Astrocyte of the spinal cord (primary cell): ENCODE measurements at regions not wholly inside any gene's neighbourhood (a gene's known extent, or its start where the extent isn't known, plus 50 kb on each side); places are given as distances from the start of the nearest gene placed in this dataset.
"Not testable (repeated sequence)": the region's sequence is repeated elsewhere in the genome, so short reads cannot be mapped to it uniquely, and the experiment has no call there.

ENCODE experiments used
- DNase-seq: peaks from one replicate; pipeline ENCODE4 v3.0.0; 2011; ENCODE audit warnings: low read depth, low spot score
- H3K4me3 ChIP-seq: 2 replicates; pipeline ENCODE4 v1.5.1; 2011; ENCODE audit warnings: low read depth, mild to moderate bottlenecking, low read length, moderate library complexity
- in situ Hi-C: cut with HindIII; loops from 2 replicates; pipeline ENCODE4 v1.10.0; 2017; ENCODE audit warnings: low sequenced_read_pairs

DNA sequence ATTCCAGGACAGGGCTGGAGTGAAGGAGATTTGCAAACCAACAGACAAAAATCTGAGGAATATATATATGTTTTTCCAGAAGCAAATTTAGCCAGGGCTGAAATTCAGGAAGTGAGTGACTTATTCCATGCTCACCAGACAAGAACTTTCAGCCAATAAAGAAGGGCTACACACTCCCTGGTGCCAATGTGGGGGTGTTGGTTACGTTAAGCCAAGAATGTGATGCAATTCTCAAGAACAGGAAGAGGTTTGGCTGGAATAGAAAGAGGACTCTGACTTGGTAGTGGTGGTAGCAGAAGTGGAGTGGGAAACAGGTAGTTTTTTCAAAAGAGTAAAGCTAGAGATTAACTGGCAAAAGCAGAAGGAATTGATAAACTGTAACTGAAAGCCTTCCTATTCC, 80.6 kb upstream of the NOTCH2NLA start:
- H3K4me3 ChIP-seq, DNase-seq, in situ Hi-C loops: not testable (repeated sequence)

DNA sequence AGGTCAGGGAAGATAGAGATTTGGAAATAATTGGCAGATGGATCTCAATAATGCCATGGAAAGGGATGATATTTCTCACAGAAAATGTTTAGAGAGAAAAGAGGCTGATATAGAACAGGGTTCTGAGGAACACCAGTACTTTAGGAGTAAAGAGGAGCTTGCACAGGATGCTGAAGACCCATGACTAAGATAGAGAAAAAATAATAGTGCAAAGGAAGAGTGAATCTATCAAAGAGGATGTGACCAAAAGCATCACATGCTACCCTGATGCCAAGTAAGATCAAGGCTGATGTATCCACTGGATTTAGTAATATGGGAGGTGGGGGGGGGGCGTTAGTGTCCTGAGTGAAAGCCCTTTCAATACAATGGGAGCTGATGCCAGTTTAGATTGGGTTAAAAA, 80.1 kb upstream of the NOTCH2NLA start:
- in situ Hi-C loops, H3K4me3 ChIP-seq, DNase-seq: not testable (repeated sequence)

DNA sequence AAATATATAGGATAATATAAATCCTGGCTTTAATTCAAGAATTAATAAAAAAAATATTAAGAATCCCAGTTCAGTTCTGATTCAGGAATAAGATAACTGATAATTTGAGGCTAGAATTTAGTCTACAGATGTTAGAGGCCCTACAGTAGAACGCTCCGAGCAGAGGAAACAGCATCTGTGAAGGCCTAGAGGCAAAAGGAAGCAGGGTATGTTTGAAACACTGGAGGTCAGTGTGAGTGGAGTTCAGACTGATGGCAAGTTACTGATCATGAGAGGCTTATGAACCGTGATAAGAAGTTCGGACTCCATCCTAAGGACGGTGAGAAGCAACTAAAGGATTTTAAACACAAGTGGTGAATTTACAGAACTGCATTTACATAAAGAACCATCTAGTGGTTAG, 79.3 kb upstream of the NOTCH2NLA start:
- DNase-seq, in situ Hi-C loops, H3K4me3 ChIP-seq: not testable (repeated sequence)

DNA sequence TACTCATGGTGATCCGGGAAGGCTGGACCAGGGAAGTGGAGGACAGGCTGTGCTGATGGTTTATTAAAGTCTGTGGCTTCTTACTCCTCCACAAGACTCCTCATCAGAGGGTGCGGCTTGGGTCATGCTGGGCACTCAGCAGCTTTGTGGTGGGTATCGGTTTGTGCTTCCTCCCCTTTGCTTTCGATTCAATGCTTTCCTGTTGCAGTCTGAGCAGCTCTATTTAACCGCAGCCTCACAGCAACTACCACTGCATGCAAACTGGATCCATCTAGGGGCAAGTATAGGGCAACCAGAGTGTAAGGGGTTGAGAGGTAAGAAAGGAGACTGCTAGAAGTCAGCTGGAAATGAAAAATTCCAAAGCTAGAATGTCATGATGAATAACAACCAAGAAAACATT, 78.8 kb upstream of the NOTCH2NLA start:
- in situ Hi-C loops, H3K4me3 ChIP-seq, DNase-seq: not testable (repeated sequence)

DNA sequence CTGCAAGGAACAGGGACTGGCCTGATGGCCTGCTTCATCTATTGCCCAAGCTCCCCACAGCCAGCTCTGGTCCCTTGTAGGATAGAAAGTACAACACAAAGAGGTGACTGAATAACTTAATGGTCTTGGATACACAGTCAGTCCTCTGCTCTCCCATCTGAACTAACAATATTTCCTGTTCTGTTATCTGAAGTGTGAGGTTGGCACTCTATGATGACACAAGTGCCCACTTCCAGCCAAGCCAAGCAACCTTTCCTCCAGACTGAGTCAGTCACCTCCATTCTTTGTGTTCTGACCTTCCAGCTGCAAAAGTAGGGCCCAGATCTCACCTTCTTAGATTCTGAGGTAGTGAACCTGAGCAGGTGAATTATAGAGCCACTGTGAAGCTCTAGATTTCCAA, 77.8 kb upstream of the NOTCH2NLA start:
- DNase-seq, H3K4me3 ChIP-seq, in situ Hi-C loops: not testable (repeated sequence)

DNA sequence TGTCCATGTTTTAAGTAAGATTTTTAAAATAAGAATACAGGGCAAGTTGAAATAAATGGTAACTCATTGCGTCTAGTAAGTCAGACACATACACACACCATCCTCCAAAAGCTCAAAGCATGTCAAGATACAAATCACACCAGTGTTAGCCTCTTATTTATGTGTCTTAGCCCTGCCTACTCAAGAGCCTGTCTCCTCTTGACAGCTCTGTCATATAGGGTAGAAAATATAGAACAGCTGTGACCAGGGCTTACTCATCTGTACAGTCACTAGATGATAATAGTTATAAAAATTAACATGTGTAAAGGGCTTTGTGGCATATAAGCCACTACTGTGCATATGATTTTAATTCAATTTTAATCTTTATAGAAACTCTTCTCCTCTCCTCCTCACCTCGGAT, 76.6 kb upstream of the NOTCH2NLA start:
- H3K4me3 ChIP-seq, in situ Hi-C loops, DNase-seq: not testable (repeated sequence)

DNA sequence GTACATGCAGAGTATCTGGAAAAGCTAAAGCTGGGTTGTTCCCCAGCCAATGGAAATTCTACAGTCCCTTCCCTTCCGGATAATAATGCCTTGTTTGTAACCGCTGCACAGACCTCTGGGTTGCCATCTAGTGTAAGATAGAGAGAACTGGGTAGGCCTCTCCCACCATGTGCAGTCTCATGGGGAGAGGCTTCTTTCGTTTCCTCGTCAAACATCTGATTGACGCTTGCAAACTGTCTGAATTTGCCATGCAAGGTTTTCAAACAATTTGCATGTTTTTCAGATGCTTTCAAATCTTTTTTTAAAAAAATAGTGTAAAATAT, 69.7 kb upstream of the NOTCH2NLA start:
- in situ Hi-C loops, H3K4me3 ChIP-seq, DNase-seq: not testable (repeated sequence)

DNA sequence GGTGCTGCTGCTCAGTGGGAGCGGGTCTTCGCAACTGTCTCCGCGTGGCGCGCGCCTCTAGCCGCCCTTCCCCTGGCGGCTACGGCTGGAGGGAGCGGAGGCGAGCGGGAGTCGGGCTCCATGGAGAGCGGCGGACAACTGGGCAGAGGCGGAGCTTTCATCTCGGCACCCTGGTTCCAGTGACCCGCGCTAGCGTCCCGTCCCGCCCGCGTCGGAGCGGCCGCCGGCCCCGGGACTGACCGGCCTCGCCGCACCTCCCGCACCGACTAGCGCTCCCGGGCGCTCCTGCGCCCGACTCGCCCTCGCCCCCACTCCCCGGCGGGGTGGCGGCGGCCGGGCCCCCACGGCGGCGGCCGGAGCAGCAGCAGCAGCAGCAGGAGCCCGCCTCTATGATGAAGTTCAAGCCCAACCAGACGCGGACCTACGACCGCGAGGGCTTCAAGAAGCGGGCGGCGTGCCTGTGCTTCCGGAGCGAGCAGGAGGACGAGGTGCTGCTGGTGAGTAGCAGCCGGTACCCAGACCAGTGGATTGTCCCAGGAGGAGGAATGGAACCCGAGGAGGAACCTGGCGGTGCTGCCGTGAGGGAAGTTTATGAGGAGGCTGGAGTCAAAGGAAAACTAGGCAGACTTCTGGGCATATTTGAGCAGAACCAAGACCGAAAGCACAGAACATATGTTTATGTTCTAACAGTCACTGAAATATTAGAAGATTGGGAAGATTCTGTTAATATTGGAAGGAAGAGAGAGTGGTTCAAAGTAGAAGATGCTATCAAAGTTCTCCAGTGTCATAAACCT, 69.2 kb upstream of the NOTCH2NLA start:
- DNase-seq, in situ Hi-C loops, H3K4me3 ChIP-seq: not testable (repeated sequence)

DNA sequence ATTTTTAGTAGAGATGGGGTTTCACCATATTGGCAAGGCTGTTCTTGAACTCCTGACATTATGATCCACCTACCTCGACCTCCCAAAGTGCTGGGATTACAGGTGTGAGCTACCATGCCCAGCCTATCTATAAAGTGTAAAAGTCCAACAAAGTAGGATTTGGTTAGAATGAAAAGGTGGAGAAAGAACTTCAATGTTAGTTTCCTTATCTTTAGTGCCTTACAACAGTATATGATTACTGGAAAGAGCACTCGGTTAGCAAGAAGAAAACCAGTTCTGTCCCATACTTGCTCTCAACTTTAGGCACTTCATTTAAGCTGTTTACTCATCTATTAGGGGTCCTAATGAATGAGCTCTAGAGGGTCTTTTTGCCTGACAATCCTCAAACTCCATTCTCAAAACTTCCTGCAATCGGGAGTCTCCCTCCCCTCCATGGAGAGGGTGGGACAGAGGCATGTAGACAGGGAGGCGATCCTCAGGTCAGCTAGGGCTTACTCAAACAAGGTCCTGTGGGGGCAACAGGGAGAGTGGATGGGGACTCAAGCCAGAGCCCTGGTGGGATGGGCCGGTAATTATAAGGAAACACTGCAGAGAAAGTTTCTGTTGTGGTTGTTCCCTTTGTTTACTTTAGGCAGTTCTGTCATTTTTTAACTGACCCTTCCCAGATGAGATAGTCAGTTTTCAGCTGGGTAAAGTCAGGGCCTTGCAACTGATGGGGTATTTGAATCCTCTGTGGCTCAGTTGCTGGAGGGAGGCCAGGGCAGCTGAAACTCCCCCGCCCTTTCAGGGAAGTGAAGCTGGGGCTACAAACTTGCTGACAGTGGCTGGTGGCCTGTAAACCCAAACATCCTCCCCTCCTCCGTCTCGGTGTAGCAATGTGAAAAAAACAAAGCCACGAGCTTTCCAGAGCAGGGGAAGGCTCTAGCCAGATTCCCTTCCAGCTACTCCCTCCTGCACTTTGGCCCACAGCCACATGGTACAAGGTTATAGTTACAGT, 64.4 kb upstream of the NOTCH2NLA start:
- in situ Hi-C loops, H3K4me3 ChIP-seq, DNase-seq: not testable (repeated sequence)

DNA sequence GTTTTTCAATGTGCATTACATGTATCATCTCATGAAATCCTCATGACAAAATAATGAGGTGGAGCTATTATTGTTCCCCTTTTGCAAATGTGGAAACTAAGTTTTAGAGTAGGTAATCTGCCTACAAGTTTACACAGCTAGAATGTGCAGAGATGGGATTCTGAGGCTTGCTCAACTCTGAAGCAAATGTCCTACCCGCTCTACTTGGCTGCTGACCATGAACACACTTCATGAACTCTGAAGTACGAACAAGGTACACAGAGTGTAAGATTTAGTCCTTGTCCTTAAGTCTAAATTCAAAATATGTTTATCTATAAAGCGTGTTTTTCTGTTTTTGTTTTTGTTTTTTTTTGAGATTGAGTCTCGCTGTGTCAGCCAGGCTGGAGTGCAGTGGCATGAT, 63.6 kb upstream of the NOTCH2NLA start:
- DNase-seq, in situ Hi-C loops: not testable (repeated sequence)

DNA sequence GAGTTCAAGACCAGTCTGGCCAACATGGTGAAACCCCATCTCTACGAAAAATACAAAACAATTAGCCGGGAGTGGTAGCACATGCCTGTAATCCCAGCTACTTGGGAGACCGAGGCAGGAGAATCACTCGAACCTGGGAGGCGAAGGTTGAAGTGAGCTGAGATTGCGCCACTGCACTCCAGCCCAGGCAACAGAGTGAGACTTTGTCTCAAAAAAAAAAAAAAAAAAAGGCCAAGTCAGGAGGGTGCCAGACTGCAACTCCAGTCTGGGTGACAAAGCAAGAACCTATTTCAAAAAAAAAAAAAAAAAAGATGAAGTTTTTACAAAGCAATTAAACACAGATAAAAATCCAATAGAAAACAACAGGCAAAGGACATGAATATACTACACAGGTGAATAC, 59.1 kb upstream of the NOTCH2NLA start:
- DNase-seq, H3K4me3 ChIP-seq, in situ Hi-C loops: not testable (repeated sequence)

More for the DNA sequence above, 63.6 kb upstream of the NOTCH2NLA start:
- not testable (repeated sequence) for H3K4me3 ChIP-seq

DNA sequence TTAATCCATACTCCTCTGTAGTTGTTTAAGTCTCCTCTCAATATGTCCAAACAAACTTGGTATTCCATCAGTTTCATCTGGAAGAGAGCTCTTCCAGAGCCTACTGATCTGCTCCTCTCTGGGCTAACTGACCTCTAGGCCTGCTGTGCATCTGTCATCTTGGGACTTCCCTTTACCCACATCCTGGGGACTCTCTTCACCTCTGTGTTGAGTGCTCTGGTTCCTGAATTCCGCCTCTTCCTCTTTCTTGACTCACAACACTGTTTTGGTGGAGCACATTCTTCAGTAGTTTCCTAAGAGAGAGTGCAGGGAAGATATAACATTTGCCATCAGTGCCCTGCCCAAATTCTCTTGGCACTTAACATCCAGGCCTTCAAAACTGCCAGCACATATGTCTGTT, 55.9 kb upstream of the NOTCH2NLA start:
- DNase-seq, in situ Hi-C loops, H3K4me3 ChIP-seq: not testable (repeated sequence)

DNA sequence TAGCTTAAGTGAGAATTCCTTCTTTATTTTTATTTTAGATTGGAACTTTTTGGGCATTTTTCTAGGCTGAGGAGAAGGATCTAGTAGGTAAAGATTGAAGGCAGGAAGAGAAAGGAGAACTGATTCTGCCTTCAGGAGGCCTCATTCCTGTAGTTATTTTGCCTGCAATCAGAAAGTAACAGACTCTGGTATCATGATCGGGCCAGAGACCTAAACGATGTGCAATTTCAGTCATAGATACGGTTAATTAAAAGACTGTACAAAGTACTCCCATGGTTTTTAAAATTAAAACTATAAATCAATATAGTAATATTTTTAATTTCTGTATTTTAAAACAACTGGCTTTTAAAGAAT, 54.7 kb upstream of the NOTCH2NLA start:
- in situ Hi-C loops, DNase-seq, H3K4me3 ChIP-seq: not testable (repeated sequence)

DNA sequence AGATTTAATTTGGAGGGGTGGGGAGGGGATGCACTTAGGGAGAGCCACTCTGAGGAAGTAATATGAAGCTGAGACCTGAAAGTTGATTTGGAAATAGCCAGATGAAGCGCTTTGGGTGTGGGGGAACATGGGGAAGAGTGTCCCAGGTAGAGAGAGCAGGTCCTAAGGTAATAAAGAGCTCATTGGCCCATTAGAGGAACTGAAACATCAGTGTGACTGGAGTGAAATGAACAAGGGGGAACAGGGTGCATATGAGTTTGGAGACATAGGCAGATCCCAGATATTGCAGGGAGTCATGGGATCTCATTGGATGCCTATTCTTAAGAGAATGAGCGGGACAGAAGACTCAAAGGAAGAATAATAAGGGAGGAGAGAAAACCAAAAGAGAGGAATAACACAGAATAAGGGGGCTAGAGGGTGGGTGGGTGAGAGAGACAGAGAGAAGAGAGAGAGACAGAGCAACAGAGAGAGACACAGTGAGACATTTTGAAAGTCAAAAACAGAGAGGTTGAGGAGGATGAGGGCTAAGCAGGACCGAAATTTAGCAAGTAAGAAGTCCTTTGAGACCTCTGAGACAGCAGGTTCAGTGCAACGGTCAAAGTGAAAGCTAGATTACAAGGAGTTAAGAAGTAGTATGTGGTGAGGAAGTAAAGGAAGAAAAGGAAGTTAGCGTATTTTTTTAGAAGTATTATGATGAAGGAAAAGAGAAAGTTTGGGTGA, 54.1 kb upstream of the NOTCH2NLA start:
- in situ Hi-C loops, DNase-seq, H3K4me3 ChIP-seq: not testable (repeated sequence)

DNA sequence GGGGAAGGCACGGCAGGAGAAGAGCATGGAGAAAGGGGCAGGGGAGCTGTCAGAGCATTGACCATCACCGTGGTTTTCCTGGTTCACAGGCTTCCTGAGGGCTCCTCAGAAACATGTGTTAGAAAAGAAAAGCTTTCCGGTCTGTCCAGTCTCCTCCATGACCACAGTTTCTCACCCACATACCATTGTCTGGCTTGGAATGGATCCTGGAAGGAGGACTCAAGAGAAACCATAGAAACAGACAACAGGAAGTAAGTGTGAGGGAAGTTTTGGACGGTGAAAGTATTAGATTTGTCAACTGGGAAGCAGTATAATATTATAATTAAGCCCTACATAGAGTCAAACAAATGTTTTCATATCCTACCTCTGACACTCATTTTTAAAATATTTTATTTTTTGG, 52.7 kb upstream of the NOTCH2NLA start:
- H3K4me3 ChIP-seq, in situ Hi-C loops, DNase-seq: not testable (repeated sequence)

DNA sequence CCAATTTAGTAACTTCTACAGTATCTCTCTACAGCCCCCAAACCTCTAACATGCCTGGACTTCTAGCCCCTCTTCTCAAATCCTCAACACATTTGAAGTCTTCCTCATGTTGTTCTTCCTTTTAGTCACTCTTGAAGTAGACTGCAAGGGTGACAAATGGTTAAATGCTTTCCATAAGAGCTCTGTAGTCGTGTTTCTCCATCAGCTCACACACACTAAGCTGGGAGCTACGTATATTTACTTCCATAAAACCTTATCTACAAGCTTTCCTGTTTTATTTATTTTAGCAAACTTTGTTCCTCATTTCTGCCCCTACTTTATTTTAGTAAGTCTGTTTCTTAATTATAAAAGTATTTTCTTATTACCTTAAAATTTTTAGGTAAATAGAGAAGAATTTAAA, 49.9 kb upstream of the NOTCH2NLA start:
- in situ Hi-C loops, DNase-seq, H3K4me3 ChIP-seq: not testable (repeated sequence)
